HG03571 (cell line): ENCODE measurements at regions not wholly inside any gene's neighbourhood (a gene's known extent, or its start where the extent isn't known, plus 50 kb on each side); places are given as distances from the start of the nearest gene placed in this dataset.
A peak's percentile ranks its signal among the peaks of the same experiment; 100 is the strongest.

Source experiments
- ATAC-seq: cut with Tn5 transposase; IDR thresholded peaks from one replicate; pipeline ENCODE4 v1.9.1; 2021; ENCODE audit not compliant: unreplicated experiment

DNA sequence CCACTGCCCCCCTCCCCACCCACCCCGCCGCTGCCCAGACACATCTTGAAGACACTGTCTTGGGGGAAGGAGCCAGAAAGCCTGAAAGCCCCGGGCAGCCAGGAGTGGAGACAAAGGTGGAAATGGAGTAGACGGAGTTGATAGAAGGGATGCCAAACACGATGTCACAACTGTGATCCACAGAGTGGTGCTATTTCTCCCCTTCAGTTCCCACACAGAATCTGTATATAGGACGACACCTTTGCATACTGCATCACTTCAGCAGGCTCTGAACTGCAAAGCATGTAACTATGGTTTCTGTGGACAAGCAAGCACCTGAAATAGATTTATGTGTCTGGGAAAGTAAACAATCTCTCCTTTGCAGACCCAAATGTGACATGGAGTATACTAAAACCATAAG is 56.4 kb upstream of the F13A1 start:
- ATAC-seq, result no peak

DNA sequence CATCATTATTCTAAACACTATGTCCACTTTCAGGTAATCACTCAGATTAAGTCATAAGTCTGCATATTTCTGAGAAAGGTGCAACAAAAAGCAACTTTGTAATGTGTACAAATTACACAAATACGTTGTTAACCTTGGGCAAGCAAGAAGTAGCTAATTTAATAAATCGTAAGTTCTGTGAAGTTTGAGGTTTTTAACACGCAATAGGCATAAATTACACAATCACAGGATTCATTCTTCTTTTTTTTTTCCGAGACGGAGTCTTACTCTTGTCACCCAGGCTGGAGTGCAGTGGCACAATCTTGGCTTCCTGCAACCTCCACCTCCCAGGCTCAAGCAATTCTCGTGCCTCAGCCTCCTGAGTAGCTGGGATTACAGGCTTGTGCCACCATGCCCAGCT is 57.2 kb upstream of the F13A1 start:
- ATAC-seq, result no peak

DNA sequence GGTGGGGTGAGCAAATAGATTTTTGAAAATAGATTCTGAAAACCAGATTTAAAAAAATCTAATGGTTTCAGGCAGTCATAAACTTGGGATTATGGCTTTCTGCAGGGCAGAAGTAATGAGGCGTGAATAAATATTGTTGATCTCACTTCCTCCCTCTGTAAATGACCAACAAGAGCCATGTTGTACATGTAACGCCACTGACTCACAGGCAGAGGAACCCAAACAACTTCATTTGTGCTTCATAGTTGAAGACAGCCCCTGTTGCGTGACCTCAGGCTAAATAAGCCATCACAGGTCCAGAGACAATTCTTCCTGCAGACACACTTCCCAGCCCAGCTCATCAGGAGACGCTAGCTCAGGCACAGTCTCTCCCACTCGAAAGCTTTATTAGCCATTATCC is 59.1 kb upstream of the F13A1 start:
- peak; percentile 61 for ATAC-seq

DNA sequence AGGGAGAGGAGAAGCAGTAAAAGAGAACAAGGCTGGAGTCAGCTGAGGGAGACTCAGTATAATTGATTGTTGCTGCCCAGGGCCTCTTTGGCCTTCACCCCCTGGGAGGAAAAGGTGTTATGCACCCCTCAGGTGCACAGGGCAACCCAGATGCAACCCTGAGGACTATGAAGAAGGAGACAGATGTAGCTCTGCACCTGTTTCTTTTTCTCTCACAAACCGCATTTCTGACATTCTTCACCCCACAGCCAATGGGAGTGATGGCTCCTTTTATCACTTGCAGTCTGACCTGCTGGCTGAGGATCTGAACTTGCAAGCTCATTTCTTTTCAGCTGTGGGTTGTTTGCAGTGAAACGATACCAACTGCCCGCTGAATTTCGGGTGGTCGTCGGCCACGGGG is 64.1 kb upstream of the F13A1 start:
- ATAC-seq, result no peak

DNA sequence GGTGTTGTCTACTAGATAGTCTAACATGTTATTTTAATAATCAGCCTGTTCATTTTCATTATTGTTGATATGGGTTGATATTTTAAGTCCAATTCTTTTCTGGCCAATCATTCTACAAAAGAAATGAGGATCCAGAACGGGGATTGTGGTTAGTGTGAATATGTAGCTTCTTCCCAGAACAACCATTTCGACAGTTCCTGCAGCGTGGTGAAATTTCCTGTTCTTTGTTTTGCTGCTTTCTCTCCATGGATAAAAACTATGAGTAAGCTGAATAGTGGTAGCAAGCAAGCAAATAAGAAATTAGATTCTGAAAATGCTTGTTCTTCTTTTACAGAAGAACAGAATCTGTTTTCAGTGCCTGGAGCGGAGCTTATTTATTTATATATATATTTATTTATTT is 65.5 kb upstream of the F13A1 start:
- no peak for ATAC-seq

DNA sequence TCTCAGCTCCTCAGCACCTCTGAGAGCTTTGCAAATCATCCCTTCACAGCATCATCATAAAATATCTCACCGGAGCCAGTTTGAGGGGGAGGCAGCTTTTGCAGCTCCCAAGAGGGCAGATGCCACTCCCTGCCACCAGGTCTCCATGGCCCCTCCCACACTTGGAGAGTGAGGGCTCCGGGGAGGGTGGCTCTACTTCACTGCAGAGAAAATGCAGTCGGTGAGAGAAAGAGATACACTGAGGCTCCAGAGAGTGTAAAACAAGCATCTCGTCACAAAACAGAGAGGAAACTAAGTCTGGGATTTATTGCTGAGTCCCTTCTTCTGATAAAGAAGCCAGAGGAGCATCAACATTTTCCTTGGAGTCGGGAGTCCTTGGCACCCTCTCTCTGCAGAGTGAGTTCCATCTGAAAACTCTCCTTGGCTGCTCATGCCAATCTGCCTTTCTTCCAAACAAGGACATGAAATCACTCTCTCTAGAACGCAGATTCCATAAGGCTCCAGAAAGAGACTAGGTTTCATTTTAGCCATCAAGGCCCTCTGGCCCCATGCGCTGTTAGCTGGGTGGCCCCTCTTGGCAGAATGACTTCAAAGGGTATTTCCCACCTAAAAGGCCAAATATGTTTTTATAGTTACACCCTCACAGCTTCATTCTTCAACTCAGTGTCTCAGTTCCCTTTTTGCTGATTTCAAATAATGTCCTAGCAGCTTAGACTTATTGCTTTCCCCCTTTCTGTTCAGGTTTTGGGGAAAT is 70.6 kb upstream of the F13A1 start:
- peak; percentile 72 for ATAC-seq

DNA sequence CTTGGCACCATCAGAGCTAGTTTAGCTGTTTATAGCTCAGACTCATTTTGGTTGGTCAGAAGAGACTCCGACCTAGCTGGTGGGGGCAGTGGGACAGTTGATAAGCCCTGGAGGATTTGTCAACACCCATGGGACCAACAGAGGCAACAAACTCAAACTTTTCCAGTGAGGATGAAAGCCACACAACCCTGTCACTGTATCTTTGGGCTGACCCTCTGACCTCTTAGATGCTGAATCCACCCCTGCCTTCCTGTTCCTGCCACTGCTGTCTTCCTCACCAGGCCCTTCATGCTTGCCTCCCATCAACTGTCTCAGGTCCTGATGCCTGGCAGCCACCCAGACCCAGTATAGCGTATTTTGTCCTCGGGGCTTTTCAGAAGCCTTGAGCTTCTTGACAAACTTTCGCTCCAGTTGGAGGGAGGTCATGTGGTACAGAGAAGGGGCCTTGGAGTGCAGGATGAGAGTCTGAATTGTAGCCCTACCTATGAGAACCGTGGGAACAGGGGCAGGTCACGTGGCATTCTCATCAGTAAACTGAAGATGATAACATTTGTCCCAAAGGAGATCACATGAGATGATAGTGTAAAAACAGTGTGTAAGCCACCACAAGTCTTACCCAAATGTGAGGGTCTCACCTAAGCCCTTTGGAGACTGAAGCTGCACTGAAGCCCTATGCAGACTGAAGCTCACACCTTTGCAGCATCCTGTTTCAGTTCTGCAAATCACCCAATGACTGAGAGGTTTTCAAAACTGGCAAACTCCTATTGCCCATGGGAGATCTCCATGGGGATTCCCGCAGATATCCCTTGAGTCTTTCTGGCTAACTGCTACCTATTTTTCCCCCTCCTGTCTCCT is 72.0 kb upstream of the F13A1 start:
- ATAC-seq, result peak; percentile 51

DNA sequence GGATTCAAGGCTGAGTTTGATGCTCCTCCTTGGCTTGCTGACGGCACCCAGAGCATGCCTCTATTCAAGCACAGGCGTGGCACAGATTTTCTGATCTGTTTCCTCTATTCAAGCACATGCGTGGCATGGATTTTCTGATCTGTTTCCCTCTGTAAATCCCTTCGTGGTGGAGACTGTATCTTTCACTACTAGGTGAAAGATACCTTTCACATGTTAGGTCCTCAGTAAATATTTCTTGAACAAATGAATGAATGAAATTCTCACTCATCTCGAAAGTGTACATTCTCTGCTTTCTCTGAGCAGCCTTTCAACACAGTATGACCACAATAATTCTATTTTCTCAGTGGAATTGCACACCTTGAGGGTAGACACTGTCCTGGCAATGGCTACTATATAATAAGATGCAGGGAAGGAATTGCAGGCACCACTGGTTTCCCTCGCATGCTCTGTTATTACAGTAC is 72.6 kb upstream of the F13A1 start:
- peak; percentile 12 for ATAC-seq

DNA sequence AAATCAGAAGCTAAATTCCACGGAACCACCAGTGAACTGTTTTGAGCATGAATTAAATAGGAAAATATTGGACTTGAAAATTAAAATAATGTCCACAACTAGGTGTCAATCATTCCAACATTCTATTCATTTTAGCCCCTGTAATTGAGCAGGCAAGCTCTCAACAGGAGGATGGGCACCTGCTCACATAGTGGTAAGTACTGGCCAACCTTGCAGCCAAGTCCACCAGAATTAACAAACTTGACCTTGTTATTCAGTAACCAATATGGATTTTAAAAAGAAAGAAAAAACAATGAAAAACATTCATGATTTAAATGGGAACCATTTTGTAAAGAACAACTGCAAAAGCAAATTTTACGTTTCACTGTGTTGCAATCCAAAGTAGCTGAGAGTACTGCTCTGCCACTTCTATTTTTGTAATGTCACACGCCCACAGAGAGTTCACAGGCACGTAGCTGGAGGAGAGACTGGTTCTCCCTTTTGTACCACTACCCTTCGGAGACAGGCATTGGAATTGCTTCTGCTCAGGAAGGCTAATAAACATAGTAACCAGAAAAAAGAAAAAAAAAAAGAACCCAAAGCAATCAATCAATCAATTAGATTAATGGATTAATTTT is 75.2 kb upstream of the F13A1 start:
- no peak for ATAC-seq

DNA sequence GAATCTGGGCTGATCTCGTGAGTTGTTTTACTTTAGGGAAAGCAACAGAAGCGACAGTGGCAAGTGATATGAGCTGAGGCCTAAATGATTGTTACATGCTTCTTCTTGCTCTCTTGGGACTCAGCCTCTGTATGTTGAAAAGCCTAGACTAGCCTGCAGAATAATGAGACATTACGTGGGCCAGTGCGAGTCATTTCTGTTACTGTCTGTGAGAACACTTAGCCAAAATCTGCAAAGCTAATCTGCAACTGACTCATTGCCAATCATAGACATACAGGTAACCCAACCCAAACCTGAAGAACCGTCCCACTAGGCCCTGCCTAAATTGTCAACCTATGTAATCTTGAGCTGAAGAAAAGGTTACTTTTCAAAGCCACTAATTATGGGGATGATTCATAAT is 77.4 kb upstream of the F13A1 start:
- no peak for ATAC-seq

DNA sequence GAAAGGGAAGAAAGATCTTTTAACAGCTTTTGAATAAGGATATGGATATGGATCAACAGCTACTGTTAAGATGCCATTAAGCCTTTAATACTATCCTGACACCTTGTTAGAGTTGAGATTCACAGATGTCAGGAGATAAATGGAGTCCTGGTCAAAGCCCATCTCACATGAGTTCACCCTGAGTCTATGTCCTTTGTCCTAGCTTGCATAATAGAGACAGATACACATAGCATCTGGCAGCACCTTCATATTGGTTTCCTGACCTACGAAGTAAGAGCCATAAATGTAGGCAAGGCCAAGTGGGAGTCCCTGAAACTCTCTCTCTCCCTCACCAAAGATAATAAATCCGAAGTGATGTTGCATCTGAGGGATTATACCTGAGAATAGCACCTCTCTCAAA is 79.1 kb upstream of the F13A1 start:
- ATAC-seq, result no peak

DNA sequence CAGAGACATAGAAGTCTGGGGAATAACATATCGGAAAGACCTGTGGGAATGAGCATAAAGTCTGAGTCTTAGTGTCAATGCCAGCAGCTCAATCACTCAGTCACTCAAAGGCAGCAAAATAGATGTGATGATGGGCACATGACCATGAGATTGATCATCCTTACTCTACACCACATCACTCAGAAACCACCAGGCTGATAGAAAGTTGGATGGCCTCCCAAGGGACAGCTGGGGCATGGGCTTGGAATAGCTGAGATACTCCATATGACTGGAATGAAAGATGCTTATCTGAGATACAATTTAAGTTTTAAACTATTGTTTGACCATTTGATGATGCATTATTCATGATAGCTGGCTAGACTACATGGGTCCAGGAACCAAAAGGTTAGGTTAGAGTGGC is 80.9 kb upstream of the F13A1 start:
- ATAC-seq, result no peak

DNA sequence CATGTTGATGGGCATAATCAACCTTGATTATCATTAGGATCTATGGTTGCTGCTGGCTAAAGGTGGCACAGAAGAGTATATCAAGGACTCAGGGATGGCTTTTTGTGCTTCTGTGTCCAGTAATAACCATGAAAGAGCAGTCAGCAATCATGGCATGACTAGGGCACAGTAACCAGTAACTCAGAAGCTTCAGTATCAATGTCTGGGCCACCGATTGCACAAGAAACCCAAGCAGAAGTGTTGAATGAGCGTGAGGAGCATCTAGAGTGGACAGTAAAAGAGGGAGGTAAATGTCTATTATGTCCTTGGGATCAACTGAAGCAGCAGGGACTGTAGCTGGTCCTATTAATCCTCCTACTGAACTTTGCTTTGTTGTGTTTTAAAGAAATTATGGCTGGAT is 81.5 kb upstream of the F13A1 start:
- ATAC-seq, result no peak

DNA sequence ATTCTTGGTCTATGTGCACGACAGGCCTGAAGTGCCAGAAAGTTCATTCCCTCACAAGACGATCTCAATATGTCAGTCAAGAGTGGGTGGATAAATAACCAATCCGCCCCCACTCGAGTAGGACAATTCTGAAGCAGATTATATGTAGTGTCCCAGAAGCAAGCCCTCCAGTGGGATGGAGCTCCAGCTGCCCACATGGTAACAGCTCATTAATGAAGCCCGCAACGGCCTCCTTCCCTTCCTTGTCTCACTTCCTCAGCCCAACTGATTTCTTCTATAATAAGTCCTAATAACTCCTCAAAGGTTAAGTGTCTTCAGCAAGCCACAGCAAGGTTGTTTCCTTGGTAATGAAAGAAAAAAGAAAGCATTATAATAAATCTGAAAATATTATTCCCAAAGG is 82.1 kb upstream of the F13A1 start:
- ATAC-seq, result no peak

DNA sequence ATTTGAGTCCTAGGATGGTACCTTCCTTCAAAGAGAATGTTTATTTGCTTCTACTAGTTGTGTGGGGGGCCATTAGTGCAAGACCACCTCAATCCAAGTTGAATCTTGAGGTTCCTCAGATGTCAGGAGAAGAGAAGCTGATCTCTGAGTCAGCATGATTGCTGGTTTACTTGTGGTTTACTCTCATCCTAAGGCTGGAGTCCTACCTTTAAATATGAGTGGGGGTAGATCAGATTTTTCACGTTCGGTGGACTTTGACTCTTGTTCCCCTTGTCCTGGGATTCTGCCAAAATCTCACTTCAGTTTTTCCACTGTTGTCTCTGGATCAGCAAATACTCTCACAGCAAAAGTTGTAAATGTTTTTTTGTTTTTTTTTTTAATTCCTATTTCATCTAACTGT is 84.6 kb upstream of the F13A1 start:
- no peak for ATAC-seq

DNA sequence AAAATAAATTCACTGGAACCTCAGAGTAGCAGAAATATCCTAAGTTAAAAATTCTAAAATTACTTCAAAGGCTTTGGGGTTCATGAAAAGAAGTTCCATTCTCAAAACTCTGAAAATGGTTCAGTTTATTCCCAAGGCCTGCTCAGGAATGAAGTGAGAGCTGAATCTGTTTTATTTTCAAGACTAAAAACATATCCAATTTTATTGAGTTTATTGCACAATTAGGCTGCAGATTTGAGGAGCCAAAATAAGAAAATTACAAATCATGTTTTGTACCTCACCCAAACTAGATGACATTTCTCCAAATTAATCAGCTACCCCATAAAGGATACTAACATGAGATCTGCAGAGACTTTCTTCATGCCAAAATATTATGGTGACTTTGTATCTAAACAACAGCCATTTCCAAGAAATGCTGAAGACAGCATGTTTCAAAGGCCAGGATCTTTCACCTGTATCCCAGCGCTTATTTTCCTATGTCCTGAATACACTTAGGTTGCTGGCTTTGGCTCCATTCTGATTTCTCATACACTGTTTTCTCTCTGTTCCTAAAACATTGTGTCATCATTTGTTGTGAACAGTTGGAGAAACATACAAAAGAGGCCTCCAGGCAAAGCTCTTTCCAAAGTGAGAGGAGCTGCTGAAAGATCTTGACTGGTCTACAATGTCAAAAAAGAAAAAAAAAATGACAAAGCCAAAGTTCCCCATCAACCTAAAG is 85.7 kb upstream of the F13A1 start:
- no peak for ATAC-seq

DNA sequence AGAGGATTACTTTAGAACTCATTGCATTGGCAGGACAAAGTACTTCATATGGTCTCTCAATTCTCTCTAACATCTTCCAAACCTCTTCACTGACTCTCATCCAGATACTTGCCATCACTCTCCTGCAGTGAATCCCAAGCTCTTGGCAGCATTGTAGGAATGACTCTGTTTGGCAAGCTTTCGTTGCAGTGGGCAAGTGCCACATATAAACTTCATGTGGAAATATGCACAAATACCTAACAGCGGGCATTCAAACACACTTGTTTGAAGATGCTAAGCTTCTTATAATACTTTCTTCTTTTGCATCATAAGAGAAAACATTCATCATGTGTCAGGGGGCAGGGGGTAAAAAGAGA is 86.2 kb upstream of the F13A1 start:
- no peak for ATAC-seq

DNA sequence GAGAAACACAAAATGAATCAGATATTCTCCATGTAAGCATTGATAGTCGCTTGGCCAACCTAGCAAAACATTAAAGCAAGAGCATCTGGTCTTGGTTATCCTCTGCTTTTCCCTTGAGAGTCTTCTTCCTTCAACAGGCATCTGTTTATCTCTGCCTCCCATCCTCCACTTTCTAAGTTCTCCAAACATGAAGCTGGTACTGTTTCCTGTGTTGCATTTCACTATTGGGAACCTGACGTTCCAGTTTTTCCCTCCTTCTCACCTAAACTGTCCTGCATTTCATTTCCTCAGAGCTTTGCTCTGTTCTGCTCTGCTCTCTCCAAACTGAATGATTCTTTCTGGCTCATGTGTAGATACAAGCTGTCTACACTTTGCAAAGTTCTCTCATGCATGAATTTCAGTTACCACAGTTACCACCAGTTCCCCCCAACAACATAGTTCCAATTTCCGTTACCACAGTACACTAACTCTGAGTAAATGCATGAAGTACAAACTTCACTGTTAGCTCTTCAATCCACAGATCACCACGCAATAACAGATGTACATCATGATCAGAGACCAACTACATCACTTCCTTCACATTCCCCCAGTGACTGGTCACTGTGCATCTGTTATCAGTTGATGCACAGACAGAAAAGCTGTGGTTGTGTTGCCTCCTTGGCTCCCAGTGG is 86.7 kb upstream of the F13A1 start:
- ATAC-seq, result peak; percentile 96

DNA sequence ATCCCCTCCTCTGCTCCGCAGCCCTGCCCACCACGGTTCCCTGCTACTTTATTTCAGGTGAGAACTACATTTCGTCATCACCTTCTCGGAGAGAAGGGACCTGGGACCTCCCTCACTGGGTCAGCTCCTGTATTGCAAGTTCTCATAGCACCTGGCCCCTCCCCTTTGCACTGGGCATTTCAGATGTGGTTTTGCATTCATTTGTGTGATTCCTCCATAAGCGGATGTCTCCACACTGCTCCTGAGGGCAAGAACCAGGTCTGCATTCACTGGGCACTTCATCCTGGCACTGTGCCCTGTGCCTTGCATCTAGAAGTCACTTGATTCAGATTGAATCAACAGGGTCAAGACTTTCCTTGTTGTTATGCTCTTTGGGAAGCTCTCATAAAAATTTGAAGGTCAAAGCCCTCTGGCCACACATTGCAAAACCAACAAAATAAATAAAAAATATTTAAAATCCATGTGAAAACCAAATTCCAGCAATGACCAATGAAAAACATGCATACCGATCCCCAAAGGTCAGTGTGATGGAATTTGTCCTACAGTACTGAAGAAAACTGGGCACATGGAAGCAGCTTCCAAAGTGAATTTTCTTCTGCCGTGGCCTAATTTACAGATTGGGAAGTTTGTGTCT is 89.1 kb upstream of the F13A1 start:
- ATAC-seq, result no peak

DNA sequence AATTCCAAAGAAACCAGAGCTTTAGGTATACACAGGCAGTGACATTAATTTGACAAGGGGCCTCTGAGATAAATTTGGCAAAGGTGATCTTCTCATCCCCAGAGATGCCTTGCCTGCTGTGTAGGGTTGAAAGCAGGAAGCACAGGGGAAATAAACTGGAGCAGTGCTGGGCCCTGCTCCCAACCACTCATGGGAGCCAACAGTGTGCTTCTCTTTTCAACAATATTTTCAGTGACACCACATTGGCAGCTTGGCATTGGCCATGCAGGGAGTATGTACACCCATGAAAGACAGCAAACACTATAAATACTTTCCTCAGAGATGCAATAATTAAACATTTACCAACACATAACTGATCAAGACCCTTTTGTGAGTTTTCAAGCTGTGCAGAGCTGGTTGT is 90.7 kb upstream of the F13A1 start:
- no peak for ATAC-seq
